ENCODE measurements at regions not wholly inside any gene's neighbourhood (a gene's known extent, or its start where the extent isn't known, plus 50 kb on each side); places are given as distances from the start of the nearest gene placed in this dataset.
A peak's percentile ranks its signal among the peaks of the same experiment; 100 is the strongest.

- H3K23ac ChIP-seq (ENCODE audit: low read length in 2 of 2): no peak overlapping the region
- no peak overlapping the region for H3K4me2 ChIP-seq (ENCODE audit: low read length, poor library complexity, severe bottlenecking)
- H3K9ac ChIP-seq (ENCODE audit: low read length): no peak overlapping the region
- no peak overlapping the region for H2AFZ ChIP-seq (ENCODE audit: low read depth, low read length)
- H2BK12ac ChIP-seq (ENCODE audit: low read length in 2 of 2): no peak overlapping the region
- peak overlapping the region; percentile 70 for H2AK5ac ChIP-seq (ENCODE audit: low read length, severe bottlenecking)
- H3K14ac ChIP-seq (ENCODE audit: low read length in 2 of 2): no peak overlapping the region
- DNase-seq: no peak
- no peak overlapping the region for H3K18ac ChIP-seq (ENCODE audit: low read depth in 1 of 2, low read length in 2 of 2)
- H3K27ac ChIP-seq (ENCODE audit: low read length, poor library complexity, severe bottlenecking): no peak overlapping the region
- no peaks in the 10 kb centered on the region for H3K79me1 ChIP-seq (replicated peaks; ENCODE audit: low read length, poor library complexity, severe bottlenecking)
- WGBS: 99% methylated on average over 4 of the region's 5 CpGs
- H4K8ac ChIP-seq (ENCODE audit: low read length): no peak overlapping the region
- H2BK5ac ChIP-seq (ENCODE audit: low read depth, low read length, poor library complexity, severe bottlenecking): no peak overlapping the region
- no peak overlapping the region for H2BK15ac ChIP-seq (ENCODE audit: low read depth, poor library complexity, severe bottlenecking)
- H3K4me1 ChIP-seq (ENCODE audit: control insufficient read depth, insufficient read depth, low read depth, low read length): no peaks in the 10 kb centered on the region
- no peaks in the 10 kb centered on the region for H3K36me3 ChIP-seq (ENCODE audit: control insufficient read depth in 1 of 2, insufficient read depth in 2 of 2, low read depth in 1 of 2, low read length in 2 of 2)
- H3K27me3 ChIP-seq (ENCODE audit: control insufficient read depth in 1 of 2, insufficient read depth in 1 of 2, low read length in 2 of 2): no peaks in the 10 kb centered on the region
- H3K9me3 ChIP-seq (ENCODE audit: control insufficient read depth, low read length): no peaks in the 10 kb centered on the region
- no peak overlapping the region for H3K4me3 ChIP-seq (ENCODE audit: insufficient read depth in 1 of 2, low read depth in 1 of 2, low read length in 2 of 2)
- no peak overlapping the region for H4K91ac ChIP-seq (ENCODE audit: low read length)
- no peak overlapping the region for H2BK120ac ChIP-seq (ENCODE audit: low read depth, low read length)
- H3K4ac ChIP-seq (ENCODE audit: low read depth in 1 of 2, low read length in 2 of 2): no peak overlapping the region
Measured at GRCh38 chr6:100271202-100271601, 193.5 kb downstream of the SIM1 start.

- H2BK12ac ChIP-seq (ENCODE audit: low read length in 2 of 2): no peak overlapping the region
- H3K14ac ChIP-seq (ENCODE audit: low read length in 2 of 2): no peak overlapping the region
- no peak overlapping the region for H3K23ac ChIP-seq (ENCODE audit: low read length in 2 of 2)
- H3K4me2 ChIP-seq (ENCODE audit: low read length, poor library complexity, severe bottlenecking): no peak overlapping the region
- H3K27ac ChIP-seq (ENCODE audit: low read length, poor library complexity, severe bottlenecking): peak overlapping the region; percentile 74
- no peak overlapping the region for H3K9ac ChIP-seq (ENCODE audit: low read length)
- H2AFZ ChIP-seq (ENCODE audit: low read depth, low read length): no peak overlapping the region
- H2BK120ac ChIP-seq (ENCODE audit: low read depth, low read length): no peak overlapping the region
- no peak overlapping the region for H3K4ac ChIP-seq (ENCODE audit: low read depth in 1 of 2, low read length in 2 of 2)
- H3K4me1 ChIP-seq (ENCODE audit: control insufficient read depth, insufficient read depth, low read depth, low read length): no peaks in the 10 kb centered on the region
- H3K36me3 ChIP-seq (ENCODE audit: control insufficient read depth in 1 of 2, insufficient read depth in 2 of 2, low read depth in 1 of 2, low read length in 2 of 2): no peaks in the 10 kb centered on the region
- no peak overlapping the region for H4K8ac ChIP-seq (ENCODE audit: low read length)
- H4K91ac ChIP-seq (ENCODE audit: low read length): no peak overlapping the region
- H3K18ac ChIP-seq (ENCODE audit: low read depth in 1 of 2, low read length in 2 of 2): no peak overlapping the region
- peak; percentile 37 for DNase-seq
- no peaks in the 10 kb centered on the region for H3K9me3 ChIP-seq (ENCODE audit: control insufficient read depth, low read length)
- no peak overlapping the region for H2BK15ac ChIP-seq (ENCODE audit: low read depth, poor library complexity, severe bottlenecking)
- H3K79me1 ChIP-seq (replicated peaks; ENCODE audit: low read length, poor library complexity, severe bottlenecking): no peaks in the 10 kb centered on the region
- H3K27me3 ChIP-seq (ENCODE audit: control insufficient read depth in 1 of 2, insufficient read depth in 1 of 2, low read length in 2 of 2): no peaks in the 10 kb centered on the region
- no peak overlapping the region for H3K4me3 ChIP-seq (ENCODE audit: insufficient read depth in 1 of 2, low read depth in 1 of 2, low read length in 2 of 2)
- WGBS: 0% methylated on average over 1 of the region's 2 CpGs
- no peak overlapping the region for H2BK5ac ChIP-seq (ENCODE audit: low read depth, low read length, poor library complexity, severe bottlenecking)
- no peak overlapping the region for H2AK5ac ChIP-seq (ENCODE audit: low read length, severe bottlenecking)
Measured at GRCh38 chr6:100269189-100269588, 195.5 kb downstream of the SIM1 start.

GRCh38 chr6:100268326-100268725 lies 196.4 kb downstream of the SIM1 start:
- Histone ChIP-seq H3K4me1 (ENCODE audit: control insufficient read depth, insufficient read depth, low read depth, low read length) (no peaks in the 10 kb centered on the region), H2AK5ac (ENCODE audit: low read length, severe bottlenecking) (no peak overlapping the region), H3K4me3 (ENCODE audit: insufficient read depth in 1 of 2, low read depth in 1 of 2, low read length in 2 of 2) (no peak overlapping the region), H3K36me3 (ENCODE audit: control insufficient read depth in 1 of 2, insufficient read depth in 2 of 2, low read depth in 1 of 2, low read length in 2 of 2) (no peaks in the 10 kb centered on the region), H3K79me1 (replicated peaks; ENCODE audit: low read length, poor library complexity, severe bottlenecking) (no peaks in the 10 kb centered on the region), H4K8ac (ENCODE audit: low read length) (no peak overlapping the region), H4K91ac (ENCODE audit: low read length) (no peak overlapping the region), H2BK5ac (ENCODE audit: low read depth, low read length, poor library complexity, severe bottlenecking) (peak overlapping the region; percentile 2), H3K9me3 (ENCODE audit: control insufficient read depth, low read length) (no peaks in the 10 kb centered on the region), H3K9ac (ENCODE audit: low read length) (no peak overlapping the region), H2BK12ac (ENCODE audit: low read length in 2 of 2) (no peak overlapping the region), H3K18ac (ENCODE audit: low read depth in 1 of 2, low read length in 2 of 2) (no peak overlapping the region), H2BK120ac (ENCODE audit: low read depth, low read length) (no peak overlapping the region), H3K4me2 (ENCODE audit: low read length, poor library complexity, severe bottlenecking) (no peak overlapping the region), H3K4ac (ENCODE audit: low read depth in 1 of 2, low read length in 2 of 2) (no peak overlapping the region), H3K14ac (ENCODE audit: low read length in 2 of 2) (no peak overlapping the region), H2AFZ (ENCODE audit: low read depth, low read length) (no peak overlapping the region), H2BK15ac (ENCODE audit: low read depth, poor library complexity, severe bottlenecking) (no peak overlapping the region), H3K27me3 (ENCODE audit: control insufficient read depth in 1 of 2, insufficient read depth in 1 of 2, low read length in 2 of 2) (no peaks in the 10 kb centered on the region), H3K27ac (ENCODE audit: low read length, poor library complexity, severe bottlenecking) (no peak overlapping the region), H3K23ac (ENCODE audit: low read length in 2 of 2) (no peak overlapping the region)
- 93% methylated on average over 2 of the region's 4 CpGs for WGBS
- DNase-seq: no peak

GRCh38 chr6:100267721-100268123 lies 197.0 kb downstream of the SIM1 start:
- no peaks in the 10 kb centered on the region for H3K4me1 ChIP-seq (ENCODE audit: control insufficient read depth, insufficient read depth, low read depth, low read length)
- H4K8ac ChIP-seq (ENCODE audit: low read length): no peak overlapping the region
- no peak overlapping the region for H4K91ac ChIP-seq (ENCODE audit: low read length)
- H2AK5ac ChIP-seq (ENCODE audit: low read length, severe bottlenecking): no peak overlapping the region
- H3K9me3 ChIP-seq (ENCODE audit: control insufficient read depth, low read length): no peaks in the 10 kb centered on the region
- H3K79me1 ChIP-seq (replicated peaks; ENCODE audit: low read length, poor library complexity, severe bottlenecking): no peaks in the 10 kb centered on the region
- H3K4me3 ChIP-seq (ENCODE audit: insufficient read depth in 1 of 2, low read depth in 1 of 2, low read length in 2 of 2): no peak overlapping the region
- no peak overlapping the region for H2AFZ ChIP-seq (ENCODE audit: low read depth, low read length)
- H3K9ac ChIP-seq (ENCODE audit: low read length): no peak overlapping the region
- no peak overlapping the region for H2BK15ac ChIP-seq (ENCODE audit: low read depth, poor library complexity, severe bottlenecking)
- H3K4ac ChIP-seq (ENCODE audit: low read depth in 1 of 2, low read length in 2 of 2): no peak overlapping the region
- no peak overlapping the region for H2BK12ac ChIP-seq (ENCODE audit: low read length in 2 of 2)
- H3K18ac ChIP-seq (ENCODE audit: low read depth in 1 of 2, low read length in 2 of 2): no peak overlapping the region
- no peaks in the 10 kb centered on the region for H3K27me3 ChIP-seq (ENCODE audit: control insufficient read depth in 1 of 2, insufficient read depth in 1 of 2, low read length in 2 of 2)
- DNase-seq: peak; percentile 36
- H3K4me2 ChIP-seq (ENCODE audit: low read length, poor library complexity, severe bottlenecking): no peak overlapping the region
- H3K14ac ChIP-seq (ENCODE audit: low read length in 2 of 2): no peak overlapping the region
- H3K23ac ChIP-seq (ENCODE audit: low read length in 2 of 2): no peak overlapping the region
- 11% methylated on average over 1 of the region's 1 CpG for WGBS
- H3K27ac ChIP-seq (ENCODE audit: low read length, poor library complexity, severe bottlenecking): peak overlapping the region; percentile 31
- no peaks in the 10 kb centered on the region for H3K36me3 ChIP-seq (ENCODE audit: control insufficient read depth in 1 of 2, insufficient read depth in 2 of 2, low read depth in 1 of 2, low read length in 2 of 2)
- no peak overlapping the region for H2BK120ac ChIP-seq (ENCODE audit: low read depth, low read length)
- no peak overlapping the region for H2BK5ac ChIP-seq (ENCODE audit: low read depth, low read length, poor library complexity, severe bottlenecking)
